Embryonic facial prominence (tissue), 1 donor: ENCODE measurements at regions not wholly inside any gene's neighbourhood (a gene's known extent, or its start where the extent isn't known, plus 50 kb on each side); places are given as distances from the start of the nearest gene placed in this dataset.

Experiments used
- DNase-seq: peaks from one replicate; pipeline ENCODE4 v3.0.0-alpha.2; 2016; ENCODE audit errors: extremely low spot score

DNA sequence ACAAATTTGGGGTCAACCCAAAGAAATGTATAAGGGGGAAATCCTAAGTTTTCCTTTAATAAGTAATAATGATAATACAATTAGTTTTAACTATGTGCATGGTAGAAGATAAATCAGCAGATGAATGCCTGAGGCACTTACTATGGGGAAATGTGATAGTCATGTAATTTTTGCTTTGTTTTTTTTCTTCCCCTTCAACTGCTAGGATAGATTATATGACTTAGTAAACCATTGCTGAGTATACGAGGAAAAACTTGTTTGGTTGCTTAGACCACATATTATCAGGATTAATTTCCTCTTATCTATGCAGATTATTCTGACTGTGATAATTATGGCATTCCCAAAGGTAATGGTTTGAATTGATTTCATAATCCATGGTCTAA, 181.1 kb downstream of the TGFB2 start:
- DNase-seq: no peak

DNA sequence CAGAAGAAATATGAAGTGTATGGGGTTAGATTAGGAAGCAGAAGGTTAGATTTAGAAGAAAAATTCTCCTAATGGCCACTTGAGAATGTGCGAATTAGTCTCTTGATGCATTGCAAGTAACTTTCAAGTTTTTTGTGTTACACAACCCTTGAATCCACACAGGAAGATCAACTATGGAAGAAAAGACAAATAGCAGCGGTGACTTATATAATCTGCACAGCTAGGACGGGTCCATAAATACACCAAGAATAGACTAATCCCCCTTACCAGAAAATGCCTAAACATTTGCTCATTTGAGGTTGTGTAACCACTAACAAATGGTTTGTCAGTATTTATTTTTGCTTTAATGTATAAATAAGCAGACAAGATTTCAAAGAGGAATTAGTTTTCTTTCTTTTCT, 182.6 kb downstream of the TGFB2 start:
- DNase-seq: no peak

DNA sequence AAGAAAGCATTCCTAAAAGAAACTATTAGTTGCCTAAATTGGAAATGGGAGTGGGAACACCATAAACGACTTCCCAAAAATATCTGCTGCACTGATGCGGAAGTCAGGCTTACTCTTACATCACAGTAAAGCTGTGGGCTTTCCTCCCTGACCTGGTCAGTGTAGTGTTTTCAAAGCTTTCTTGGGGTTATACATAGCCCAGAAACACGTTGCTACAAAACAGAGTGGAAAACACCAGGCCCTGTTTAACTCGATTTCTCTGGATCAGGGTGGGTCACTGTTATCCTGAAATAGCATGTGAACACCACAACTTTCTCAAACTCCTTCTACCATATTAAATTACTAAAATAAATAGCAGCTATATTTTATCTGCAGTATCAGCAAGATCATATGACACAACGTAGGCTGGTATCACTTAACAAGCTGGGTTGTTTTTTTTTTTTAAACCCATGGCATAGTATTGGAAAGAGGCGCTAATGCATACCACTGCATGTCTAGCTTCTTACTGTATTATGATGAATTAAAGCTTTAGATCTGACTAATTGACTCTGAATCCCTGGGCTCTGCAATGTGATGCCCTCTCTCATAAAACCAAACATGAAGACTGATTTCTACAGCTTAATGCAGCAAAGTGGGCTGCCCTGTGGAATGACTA, 184.6 kb downstream of the TGFB2 start:
- DNase-seq: no peak

DNA sequence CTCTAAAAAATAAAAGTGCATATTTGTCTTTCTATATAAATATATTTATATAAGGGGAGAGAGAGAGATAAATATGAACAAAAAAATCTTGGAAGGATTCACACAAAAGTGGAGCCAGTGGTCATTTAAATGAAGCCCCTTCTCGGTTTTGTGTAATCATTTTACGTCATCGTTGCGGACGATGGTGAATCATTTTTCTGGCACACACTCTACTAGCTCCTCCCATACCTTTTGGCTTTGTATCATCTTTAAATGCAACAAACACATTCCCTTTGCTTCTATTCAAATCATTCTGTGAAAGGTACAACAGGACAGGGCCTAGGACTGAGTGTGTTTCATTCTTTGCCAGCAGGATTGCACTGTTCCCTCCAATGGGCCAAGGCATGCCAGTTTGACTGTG, 186.8 kb downstream of the TGFB2 start:
- no peak for DNase-seq

DNA sequence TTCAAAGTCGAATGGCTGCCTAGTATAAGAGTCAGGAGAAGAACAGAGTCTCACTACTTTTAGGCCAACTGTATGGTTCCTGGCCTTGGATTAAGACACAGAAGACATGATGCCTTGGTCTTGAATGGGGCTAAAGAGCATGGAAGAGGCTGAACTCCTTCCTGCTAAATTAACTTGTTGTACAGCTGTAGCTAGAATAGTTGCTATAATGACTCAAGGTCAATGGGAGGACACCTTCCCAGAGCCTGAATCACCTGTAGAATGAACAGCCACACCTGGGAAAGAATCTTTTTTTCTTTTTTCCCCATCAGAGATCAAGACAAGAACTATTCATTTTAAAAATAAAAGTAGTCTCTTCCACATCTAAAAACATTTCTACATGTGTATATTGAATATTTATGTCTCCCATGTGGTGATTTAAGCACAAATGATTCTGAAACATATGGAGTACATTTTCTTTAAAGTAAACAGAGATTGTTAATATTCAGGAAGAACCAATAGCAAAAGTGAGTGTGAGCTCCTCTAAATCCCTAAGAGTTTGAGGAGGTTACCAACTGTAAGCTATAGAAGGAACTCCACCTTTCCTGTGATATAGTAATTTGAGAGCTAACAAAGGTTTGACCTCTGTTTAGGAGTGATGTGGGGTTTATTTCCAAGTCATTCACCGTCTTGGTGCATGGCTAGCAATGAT, 191.3 kb downstream of the TGFB2 start:
- DNase-seq: no peak

DNA sequence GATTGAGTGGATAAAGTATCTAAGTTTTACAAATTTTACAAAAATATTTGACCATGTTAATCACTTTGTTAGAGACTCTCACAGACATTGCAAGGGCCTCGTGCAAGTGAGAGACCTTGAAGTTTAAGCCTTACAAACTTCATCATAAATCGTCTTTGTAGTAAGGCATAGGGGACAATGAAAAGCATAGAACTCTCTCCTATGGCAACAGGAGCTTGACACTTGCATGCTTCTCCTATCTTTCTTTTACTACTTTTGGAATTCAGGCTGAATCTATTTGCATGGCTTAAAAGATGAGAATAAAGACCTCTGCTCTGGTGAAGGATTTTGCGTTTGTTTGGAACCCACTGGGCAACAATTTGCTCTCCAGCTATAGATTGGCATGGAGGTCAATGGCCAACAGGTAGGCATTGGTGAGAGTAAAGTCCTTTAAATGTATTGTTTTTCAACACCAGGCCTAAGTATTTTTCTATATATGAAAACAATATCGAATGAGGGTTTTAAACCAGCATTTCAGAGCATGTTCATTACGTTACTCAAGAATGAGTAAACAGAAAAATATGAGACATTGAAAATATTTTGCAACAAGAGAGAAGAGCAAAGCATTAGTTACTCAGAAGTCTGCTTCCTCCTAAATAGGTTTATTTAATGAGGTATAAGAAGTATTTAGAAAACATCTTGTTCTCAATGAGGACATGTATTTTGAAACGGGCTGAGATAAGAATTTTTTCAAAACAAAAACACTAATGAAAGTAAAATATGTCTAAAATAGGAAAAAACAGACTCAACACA, 192.2 kb downstream of the TGFB2 start:
- no peak for DNase-seq

DNA sequence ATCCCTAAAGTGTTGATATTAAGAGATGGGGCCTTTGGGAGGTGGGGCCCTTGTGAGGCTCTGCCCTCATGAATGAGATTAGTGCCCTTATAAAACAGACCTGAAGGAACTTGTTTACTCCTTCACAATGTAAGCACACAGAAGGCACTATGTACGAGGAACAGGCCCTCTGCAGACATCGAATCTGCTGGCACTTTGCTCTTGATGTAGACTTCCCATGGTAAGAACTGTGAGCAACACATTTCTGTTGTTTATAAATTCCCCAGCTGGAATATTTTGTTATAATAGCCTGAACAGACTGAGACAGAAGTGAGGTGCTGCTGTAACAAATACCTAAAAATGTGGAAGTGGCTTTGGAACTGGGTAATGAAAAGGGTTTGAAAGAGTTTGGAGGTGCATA, 193.2 kb downstream of the TGFB2 start:
- DNase-seq: no peak

DNA sequence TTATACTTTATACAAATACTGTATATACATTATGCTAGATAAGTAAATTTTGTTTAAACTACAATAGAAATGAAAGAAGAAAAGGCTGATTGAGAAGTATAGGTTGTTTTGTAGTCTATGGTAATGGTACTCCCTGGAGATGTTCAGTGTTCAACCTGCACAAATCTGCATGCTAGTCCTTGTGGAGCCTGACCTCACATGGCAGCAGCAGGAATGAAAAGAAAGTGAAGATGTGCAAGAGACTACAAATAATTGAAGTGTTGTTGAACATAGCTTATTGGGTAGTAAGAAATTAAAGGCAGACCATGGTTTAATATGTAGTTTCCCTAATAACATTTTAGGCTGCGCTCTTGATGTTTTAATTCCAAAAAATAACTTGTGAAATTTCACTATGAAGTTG, 201.2 kb downstream of the TGFB2 start:
- DNase-seq: no peak

DNA sequence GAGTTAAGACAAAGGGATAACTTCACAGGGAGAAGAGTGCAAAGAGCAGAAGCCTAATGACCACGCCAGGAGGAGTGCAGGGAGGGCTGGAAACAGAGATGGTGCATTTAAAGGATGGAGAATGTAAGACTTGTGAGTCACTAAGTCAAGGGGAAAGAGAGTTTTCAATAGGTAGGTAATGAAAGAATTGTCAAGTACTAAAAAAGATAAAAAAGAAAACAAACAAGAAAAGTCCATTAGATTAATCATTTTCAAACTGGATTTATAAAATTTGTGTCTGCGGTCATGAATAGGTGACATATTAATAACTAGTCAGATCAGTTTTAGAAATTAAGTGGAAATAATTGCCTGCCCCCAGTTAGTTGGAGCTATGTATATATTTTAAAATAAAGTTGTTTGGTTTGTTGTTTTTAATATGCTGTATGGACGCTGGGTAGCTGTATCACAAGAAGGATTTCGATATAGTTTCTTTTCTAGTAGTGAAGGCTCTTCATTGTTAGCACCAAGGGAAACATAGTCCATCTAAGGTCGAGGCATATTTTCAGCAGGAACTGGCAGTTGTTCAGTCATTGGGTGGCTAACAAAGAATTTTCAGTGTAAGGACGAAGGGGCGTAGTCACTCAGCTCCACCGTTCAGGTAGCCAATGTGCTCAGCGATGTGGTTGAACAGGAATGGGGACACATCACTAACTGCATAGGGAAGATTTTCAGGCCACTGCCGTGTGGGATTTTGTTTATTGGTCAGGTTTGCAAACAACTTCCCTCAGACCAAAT, 203.0 kb downstream of the TGFB2 start:
- no peak for DNase-seq

DNA sequence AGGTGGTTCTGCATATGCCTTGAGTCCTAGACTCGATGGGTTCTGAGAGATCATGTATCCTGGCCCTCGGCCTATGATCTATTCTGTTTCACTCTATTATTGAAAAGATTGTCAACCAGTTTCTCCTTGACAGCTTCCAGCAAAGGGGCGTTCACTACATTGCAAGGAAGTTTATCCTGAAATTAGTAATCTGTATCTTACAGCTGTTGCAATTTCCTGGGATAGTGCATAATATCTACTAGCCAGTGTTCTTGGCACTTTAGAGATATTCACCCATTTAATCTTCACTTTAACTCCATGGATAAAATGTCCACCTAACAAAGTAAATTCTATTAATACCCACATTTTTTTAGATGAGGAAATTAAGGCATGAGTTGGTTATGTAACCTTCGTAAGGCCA, 203.6 kb downstream of the TGFB2 start:
- no peak for DNase-seq

DNA sequence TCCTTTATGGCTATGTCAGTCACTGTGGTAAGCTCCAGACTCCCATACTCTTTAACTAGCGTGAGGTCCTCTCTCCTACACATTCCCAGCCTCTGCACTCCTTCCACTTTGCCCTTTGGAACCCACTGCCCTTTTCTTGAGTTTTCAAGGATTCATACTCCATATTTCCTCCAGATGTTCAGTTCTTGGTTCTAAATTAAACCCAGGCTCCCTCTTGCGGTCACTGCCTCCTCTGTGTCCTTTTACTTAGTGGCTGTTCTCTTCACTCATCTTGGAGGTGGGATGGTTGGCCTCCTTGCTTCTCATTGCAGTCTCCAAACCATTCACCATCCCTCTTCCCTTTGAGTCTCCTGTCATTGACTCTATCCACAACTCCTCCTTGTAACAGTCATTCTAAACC, 208.1 kb downstream of the TGFB2 start:
- DNase-seq: no peak

DNA sequence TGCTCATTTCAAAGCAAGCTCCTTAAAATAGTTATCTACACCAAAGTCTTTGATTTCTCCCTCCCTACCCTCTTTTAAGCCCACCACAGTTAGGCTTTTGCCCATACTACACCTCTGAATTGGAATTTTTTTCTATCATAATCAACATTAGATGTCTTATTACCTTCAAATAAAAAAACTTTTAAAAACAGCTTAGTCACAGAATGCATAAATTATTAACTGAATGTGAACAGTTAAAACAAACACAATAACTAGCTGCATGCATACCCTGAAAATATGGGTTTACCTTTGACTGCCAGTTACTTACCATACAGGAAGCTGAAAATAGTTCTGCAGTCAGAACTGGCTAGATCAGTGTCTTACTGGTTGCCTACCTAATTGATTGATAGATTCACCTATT, 210.9 kb downstream of the TGFB2 start:
- no peak for DNase-seq

DNA sequence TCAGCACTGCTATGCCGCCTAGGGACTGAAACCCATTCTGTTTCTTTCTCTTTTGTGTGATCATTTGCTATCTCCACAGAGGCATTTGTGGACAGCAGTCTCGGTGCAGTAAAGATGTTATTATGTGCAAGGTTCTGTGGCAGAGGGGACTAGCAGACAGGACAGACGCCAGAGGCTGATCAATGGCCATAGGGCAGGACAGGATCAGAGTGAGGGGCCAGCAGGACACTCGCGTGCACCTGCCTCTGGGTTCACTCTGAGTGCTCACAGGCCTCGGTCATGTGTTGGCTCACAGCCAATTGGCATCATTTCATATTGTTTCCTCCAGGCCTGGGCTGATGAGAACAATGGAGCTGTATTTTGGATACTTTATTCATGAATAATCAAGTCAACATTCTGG, 212.6 kb downstream of the TGFB2 start:
- no peak for DNase-seq

DNA sequence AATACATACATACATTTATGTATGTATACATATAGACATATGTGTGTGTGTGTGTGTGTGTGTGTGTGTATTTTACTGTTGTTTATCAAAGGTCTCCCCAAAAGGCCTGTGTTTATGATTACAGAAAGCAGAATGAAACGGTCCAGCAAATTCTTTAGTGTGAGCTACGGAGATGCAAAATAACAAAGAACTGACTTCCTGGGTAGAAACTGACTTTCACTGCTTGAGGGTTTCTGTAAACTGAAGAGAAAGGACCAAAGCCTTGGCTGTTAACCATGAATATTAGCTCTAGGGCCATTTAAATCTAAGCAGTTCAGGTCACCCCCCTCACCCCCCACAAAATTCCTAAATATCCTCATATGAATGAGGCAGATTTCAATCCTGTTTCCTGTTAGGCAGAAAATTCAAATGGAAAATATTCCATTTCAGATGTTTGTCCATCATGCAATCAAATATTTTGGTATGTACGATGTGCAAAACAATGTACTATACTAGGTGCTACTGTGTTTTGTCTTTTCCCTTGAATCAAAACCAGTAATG, 213.2 kb downstream of the TGFB2 start:
- no peak for DNase-seq

DNA sequence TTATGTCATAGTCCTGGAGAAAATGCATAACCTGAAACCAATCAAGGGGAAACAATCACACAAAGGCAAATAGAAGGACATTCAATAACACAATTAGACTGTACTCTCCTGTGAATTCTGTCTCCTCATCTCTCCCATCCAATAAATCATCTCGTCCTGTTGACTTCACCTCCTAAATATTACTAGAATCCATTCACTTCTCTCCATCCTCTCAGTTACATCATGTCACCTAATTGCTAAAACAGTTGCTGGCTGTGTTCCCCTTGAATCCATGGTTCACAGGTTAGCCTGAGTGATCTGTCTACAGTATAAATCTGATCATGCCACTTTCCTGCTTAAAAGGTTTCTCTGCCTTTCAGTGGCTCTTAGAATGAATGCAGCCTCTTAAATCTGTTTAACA, 220.2 kb downstream of the TGFB2 start:
- no peak for DNase-seq

DNA sequence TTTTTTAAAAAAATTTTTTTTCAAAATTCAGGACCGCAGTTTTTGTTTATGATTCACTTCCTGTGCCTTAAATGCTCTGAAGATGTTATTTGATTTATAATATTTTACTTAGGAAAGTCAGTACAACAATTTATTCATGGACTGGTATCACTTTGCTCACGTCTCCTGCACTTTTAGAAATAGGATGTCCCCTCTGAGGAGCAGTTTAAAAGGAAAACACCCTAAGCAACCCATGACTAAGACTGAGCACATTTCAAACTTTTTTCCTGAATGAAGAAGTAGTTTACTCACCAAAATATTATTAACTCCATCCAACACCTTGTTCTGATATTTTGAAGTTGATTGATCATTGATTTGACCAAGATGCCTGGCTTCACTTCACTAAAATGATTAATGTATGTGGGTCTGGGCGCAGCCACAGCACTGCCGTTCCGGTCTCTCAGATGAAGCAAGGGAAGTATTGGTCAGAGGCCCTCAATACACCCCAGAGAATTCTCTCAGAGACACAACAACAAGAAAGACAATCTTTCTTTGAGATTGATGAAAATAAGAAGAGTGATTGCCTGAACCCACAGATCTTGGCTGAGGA, 223.9 kb downstream of the TGFB2 start:
- DNase-seq: no peak

DNA sequence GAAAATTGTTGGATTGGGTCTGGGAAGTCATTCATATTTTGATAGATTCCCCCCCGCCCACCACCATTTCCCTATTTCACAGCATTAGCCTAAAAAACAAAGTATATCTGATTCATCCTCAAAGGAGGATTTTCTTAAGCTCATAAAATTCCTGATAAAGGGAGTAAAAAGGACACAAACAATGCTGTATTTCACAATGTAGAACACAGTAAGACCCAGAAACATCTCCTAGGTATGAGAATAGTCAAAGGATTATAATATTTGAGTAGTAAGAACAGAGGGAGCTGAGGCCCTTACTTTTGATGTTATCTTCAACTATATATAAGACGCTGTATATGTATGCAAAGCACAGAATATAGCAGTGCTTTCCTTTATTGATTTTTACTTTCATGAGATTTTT, 225.3 kb downstream of the TGFB2 start:
- no peak for DNase-seq

DNA sequence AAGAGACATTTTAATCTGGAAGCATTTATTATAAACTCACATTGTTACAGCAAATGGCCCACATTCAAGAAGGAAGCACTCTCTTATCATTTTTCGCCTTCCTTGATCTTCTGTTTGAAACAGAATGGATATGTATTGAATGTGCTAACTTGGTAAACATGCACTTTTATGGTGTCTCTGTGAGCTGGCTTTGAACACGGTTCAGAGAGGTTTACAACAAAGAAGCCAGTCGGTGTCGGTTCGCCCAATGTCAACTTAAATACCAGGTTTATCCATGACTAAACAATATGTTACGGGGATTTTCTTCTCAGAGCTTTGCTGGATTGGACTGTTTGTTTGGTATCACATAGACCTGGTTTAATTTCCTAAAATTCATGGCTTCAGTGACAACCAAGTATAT, 226.4 kb downstream of the TGFB2 start:
- no peak for DNase-seq

DNA sequence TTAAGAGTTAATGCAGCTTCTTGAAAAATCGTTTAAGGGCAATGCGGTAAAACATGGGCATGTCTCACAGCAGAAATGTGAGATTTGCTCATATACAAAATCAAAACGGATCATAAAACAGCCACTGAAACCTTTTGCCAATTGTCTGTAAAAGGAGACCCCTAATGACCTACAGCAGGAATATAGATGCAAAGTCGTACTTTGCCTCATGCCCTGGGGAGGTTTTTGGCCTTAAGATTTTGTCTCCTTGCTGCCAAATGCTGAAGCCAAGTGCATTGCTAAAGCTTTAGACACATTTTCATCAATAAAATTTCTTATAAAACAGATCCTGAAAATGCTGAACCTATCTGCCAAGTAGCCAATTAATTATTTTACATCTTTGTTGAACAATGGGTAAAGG, 226.9 kb downstream of the TGFB2 start:
- no peak for DNase-seq

DNA sequence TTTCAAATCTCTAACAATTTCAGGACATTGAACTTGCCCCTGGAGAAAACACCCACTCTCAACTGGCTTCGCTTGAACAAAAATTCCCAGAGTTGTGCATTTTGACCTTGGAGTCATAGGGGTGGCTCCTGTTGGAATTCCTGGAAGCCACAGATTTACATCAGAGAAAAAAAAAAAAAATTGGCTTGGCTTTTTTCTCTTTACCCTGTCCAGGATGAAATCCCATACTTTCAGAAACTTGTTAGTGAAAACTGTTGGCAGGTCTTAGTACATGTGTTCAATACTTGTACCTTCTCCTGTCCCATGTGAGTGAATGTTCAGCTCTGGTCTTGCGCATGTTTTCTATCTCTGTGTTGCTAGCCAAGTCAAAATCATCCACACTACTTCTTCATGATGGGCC, 228.8 kb downstream of the TGFB2 start:
- no peak for DNase-seq

DNA sequence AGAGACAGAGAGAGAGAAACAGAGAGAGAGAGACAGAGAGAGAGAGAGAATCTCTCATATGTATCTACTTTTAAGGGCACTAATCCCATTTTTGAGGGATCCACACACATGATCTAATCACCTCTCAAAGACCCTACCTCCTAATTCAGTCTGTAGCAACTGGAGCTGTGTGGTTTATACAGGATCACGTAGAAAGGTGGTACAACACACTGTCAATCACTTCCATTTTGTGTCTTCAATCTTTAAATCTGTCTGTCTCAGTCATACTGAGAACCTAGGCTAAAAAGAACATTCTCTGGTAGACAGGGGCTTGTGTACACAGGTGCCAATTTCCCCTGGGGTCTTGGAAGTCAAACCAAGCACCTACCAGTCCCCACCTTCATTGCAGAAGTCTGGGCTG, 229.9 kb downstream of the TGFB2 start:
- no peak for DNase-seq

DNA sequence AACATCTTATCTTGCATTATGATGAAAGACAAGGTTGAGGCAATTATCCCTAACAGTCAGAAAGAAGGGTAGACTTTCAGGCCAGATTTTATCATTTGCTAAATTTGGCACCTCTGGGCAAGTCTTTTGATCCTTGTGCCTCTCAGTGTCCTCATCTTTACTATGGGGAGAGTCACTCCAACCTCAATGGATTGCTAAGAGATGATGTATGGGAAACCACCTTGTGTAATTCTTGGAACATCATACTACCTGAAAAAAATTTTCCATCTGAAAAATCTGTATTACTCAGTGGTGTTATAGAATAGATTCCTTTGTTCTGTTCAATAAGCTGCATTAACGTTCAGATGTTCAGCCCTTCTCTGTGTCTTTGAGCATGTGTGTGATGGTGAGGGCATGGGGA, 230.7 kb downstream of the TGFB2 start:
- no peak for DNase-seq
